AG04450 (cell line): ENCODE measurements at regions not wholly inside any gene's neighbourhood (a gene's known extent, or its start where the extent isn't known, plus 50 kb on each side); places are given as distances from the start of the nearest gene placed in this dataset.

Experiments
- CTCF ChIA-PET: fragments of 300-600, 350-600 bp; formaldehyde crosslinking; extraction: SDS; loops from one replicate; lab custom pipeline; 2022; ENCODE audit warnings: antibody characterized with exemption, inconsistent platforms; lab: Charles Lee
- POLR2A ChIA-PET: fragments of 350-600 bp; formaldehyde crosslinking; extraction: SDS; loops from one replicate; lab custom pipeline; 2021; ENCODE audit warnings: antibody characterized with exemption, inconsistent platforms; lab: Yijun Ruan, JAX
- DNase-seq: peaks from one replicate; pipeline ENCODE4 v3.0.0-alpha.2; 2011; ENCODE audit warnings: low read depth, low spot score
- H3K27ac ChIP-seq: one replicate; pipeline ENCODE4 v1.5.1; 2012; ENCODE audit warnings: low read depth, low read length, control low read depth
- H3K27me3 ChIP-seq: one replicate; pipeline ENCODE4 v1.6.0; 2012; ENCODE audit warnings: low read length; ENCODE audit not compliant: control insufficient read depth, insufficient read depth
- H3K4me3 ChIP-seq: 2 replicates; pipeline ENCODE4 v1.5.1; 2011; ENCODE audit warnings: mild to moderate bottlenecking, low read depth, low read length, control low read depth
- H3K9me3 ChIP-seq: 2 replicates; pipeline ENCODE4 v1.5.1; 2012; ENCODE audit warnings: low read length; ENCODE audit not compliant: control insufficient read depth, insufficient read depth
- TF ChIP-seq, protein P1 (sequence below): IDR thresholded peaks from 2 replicates; pipeline ENCODE4 v1.5.1; 2011; ENCODE audit warnings: low read depth, low read length, control low read depth, inconsistent platforms

DNA sequence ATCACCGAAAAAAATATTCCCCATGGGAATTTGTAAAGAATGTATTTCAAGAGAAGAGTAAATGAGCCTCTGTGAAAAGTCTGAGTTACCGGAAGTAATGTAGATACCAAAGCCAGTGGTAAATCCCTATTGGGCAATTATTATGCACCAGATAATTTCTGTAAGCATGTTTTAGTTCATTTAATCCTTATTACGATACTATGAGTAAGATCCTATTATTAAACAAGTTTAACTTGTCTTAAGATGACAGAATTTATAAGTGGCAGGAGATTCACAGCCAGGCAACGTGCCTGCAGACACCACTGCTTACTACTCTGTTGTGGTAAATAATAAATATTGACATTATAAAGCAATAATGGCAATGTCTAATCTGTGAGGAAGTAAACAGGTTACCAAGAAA, 280.8 kb upstream of the RGPD4 start:
- no peaks in the 10 kb centered on the region for H3K27me3 ChIP-seq
- no peak for DNase-seq
- ChIA-PET CTCF (no interaction called here), POLR2A (no interaction called here)
- no peaks in the 10 kb centered on the region; the same call in 1 of the 2 replicates for H3K9me3 ChIP-seq
- H3K4me3 ChIP-seq, result no peak overlapping the region
- no peak overlapping the region for H3K27ac ChIP-seq
- TF ChIP-seq, protein P1, sequence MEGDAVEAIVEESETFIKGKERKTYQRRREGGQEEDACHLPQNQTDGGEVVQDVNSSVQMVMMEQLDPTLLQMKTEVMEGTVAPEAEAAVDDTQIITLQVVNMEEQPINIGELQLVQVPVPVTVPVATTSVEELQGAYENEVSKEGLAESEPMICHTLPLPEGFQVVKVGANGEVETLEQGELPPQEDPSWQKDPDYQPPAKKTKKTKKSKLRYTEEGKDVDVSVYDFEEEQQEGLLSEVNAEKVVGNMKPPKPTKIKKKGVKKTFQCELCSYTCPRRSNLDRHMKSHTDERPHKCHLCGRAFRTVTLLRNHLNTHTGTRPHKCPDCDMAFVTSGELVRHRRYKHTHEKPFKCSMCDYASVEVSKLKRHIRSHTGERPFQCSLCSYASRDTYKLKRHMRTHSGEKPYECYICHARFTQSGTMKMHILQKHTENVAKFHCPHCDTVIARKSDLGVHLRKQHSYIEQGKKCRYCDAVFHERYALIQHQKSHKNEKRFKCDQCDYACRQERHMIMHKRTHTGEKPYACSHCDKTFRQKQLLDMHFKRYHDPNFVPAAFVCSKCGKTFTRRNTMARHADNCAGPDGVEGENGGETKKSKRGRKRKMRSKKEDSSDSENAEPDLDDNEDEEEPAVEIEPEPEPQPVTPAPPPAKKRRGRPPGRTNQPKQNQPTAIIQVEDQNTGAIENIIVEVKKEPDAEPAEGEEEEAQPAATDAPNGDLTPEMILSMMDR, result no peak

DNA sequence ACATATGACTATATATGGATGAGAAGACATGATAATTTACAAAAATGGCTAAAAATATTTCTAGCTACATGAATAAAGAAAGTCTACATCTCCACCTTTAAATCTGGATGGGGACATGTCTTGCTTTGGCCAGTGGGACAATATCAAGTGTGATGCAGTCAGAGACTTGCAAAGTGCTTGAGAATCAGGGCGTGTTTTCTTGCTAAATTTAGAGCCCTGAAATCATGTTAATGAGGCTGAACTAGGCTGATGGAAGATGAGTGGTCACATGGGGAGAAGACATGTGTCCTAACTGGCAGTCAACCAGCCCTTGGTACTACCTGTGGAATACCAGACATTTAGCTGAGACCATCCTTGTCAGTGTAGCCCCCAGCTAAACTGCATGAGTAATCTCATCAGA, 278.5 kb upstream of the RGPD4 start:
- DNase-seq, result no peak
- TF ChIP-seq, protein P1, result no peak
- Histone ChIP-seq H3K27me3 (no peaks in the 10 kb centered on the region), H3K4me3 (no peak overlapping the region), H3K27ac (no peak overlapping the region), H3K9me3 (no peaks in the 10 kb centered on the region)
- ChIA-PET CTCF (no interaction called here), POLR2A (no interaction called here)

DNA sequence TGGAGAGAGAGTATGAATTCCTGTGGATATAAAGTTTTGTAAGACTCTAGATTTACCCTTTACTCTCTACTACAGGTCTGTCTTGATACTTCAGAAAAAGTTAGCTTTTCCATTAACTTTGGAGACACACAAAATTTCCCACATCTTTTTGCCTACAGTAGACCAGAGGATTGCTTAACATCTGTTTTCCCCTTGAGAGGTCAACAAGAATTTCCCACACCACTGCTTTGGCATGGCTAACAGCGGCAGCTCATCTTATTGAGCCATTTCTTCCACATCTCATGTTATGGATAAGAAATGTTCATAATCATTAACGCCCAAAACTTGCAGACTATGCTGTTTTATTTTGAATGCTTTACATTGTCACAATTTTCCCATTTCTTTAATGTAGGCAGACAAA, 273.6 kb upstream of the RGPD4 start:
- TF ChIP-seq, protein P1, result no peak
- Histone ChIP-seq H3K27ac (no peak overlapping the region), H3K27me3 (no peaks in the 10 kb centered on the region), H3K4me3 (no peak overlapping the region), H3K9me3 (no peaks in the 10 kb centered on the region)
- no peak for DNase-seq
- ChIA-PET CTCF (no interaction called here), POLR2A (no interaction called here)

DNA sequence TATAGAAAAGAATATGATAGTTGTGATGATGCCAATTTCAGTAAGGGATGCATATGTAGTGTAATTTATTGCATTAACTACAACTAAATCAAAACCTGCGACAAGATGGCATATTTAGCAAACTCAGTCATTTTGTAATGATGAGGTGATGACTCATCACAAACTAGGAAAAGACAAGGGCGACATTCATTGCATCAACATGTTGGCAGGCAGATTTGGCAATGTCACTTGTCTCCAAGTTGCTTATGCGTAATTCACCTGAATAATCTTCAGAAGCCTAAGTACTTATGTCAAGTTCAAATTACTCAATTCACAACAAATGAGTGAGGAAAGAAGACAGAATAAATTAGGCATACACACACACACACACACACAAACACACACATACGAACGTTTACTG, 273.2 kb upstream of the RGPD4 start:
- Histone ChIP-seq H3K27ac (no peak overlapping the region), H3K4me3 (no peak overlapping the region), H3K27me3 (no peaks in the 10 kb centered on the region), H3K9me3 (no peaks in the 10 kb centered on the region; the same call in 1 of the 2 replicates)
- TF ChIP-seq, protein P1, result no peak
- ChIA-PET CTCF (no interaction called here), POLR2A (no interaction called here)
- no peak for DNase-seq

DNA sequence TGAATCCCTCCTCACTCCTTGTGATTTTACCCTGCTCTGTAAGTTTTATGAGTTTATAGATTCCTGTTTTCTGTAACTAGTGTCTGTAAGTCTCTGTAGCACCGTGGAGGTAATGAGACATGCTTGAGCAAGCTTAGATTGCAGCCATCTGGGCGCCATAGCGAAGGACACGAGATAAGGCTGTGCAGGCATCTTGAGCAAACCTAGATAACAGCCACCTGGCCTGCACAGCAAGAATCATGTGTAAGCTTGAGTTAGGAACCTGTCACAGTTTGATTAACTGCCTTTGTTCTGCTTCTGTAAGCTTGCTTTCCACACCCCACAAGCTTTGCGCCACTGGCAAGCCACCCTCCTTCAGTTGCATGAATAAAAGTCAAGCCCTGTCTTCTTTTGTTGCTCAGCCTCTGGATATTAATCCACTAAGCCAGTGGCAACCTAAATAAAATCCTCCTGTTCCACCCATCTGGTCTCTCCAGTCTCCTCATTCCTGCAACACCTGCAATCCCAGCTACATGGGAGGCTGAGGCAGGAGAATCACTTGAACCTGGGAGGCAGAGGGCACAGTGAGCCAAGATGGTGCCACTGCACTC, 270.6 kb upstream of the RGPD4 start:
- no peak for DNase-seq
- CTCF ChIA-PET, result no interaction called here
- POLR2A ChIA-PET, result interaction anchor here (1.1 kb wide), 1 partner anchor 36 kb away, joined by 8 read pairs; no protein-coding TSS in a partner anchor
- Histone ChIP-seq H3K27ac (no peak overlapping the region), H3K9me3 (no peaks in the 10 kb centered on the region; the same call in 1 of the 2 replicates), H3K27me3 (no peaks in the 10 kb centered on the region), H3K4me3 (no peak overlapping the region)
- TF ChIP-seq, protein P1, result no peak
